ENCODE measurements at regions not wholly inside any gene's neighbourhood (a gene's known extent, or its start where the extent isn't known, plus 50 kb on each side); places are given as distances from the start of the nearest gene placed in this dataset.

GRCh38 chr13:34672631-34673030 is 269.4 kb upstream of the NBEA start:
- H3K27me3 ChIP-seq (ENCODE audit: insufficient read depth, low read length) = no peaks in the 10 kb centered on the region
- DNase-seq (ENCODE audit: low read depth, low spot score) = no peak
- no peaks in the 10 kb centered on the region for H4K20me1 ChIP-seq (ENCODE audit: insufficient read depth)
- BruUV-seq (replicated peaks) = no TSS peak
- ChIA-PET POLR2A (no interaction called here), CTCF (no interaction called here), RAD21 (ENCODE audit: low non-redundant PET in 1 of 2, low total read pairs in 2 of 2, uncharacterized antibody in 2 of 2, unreplicated experiment in 2 of 2) (no interaction called here)
- H3K4me1 ChIP-seq (ENCODE audit: control insufficient read depth in 1 of 2, insufficient read depth in 2 of 2, low read length in 2 of 2) = no peaks in the 10 kb centered on the region
- H2AFZ ChIP-seq (ENCODE audit: low read depth, low read length, poor library complexity, severe bottlenecking) = no peak overlapping the region
- no peak overlapping the region for H3K27ac ChIP-seq (ENCODE audit: low read depth, low read length)
- no peak overlapping the region for H3K9ac ChIP-seq (ENCODE audit: low read length)
- H3K36me3 ChIP-seq (ENCODE audit: control insufficient read depth in 1 of 2, insufficient read depth in 2 of 2, low read length in 2 of 2) = no peaks in the 10 kb centered on the region
- TF ChIP-seq MAX (IDR thresholded peaks at IDR 0.05) (no peak), CEBPB (IDR thresholded peaks at IDR 0.05; ENCODE audit: low read depth) (no peak), ZFX (IDR thresholded peaks at IDR 0.05) (no peak), SIN3A (IDR thresholded peaks at IDR 0.05; ENCODE audit: low read depth) (no peak), EZH2 (IDR thresholded peaks at IDR 0.05) (no peak), ATF3 (IDR thresholded peaks at IDR 0.05) (no peak)
- H3K9me2 ChIP-seq (ENCODE audit: insufficient read depth) = no peaks in the 10 kb centered on the region
- H3K4me2 ChIP-seq (ENCODE audit: low read length) = no peak overlapping the region
- intact Hi-C loops (cut with micrococcal nuclease) = no loop called here
- H3K4me3 ChIP-seq (replicated peaks in 1 of 2; ENCODE audit: low read depth in 1 of 2, low read length in 2 of 2) = no peak overlapping the region
- no peak for ATAC-seq
- no peaks in the 10 kb centered on the region for H3K9me3 ChIP-seq (ENCODE audit: control insufficient read depth in 1 of 2, insufficient read depth in 1 of 2, low read depth in 1 of 2, low read length in 2 of 2)
- no peaks in the 10 kb centered on the region for H3K79me2 ChIP-seq (ENCODE audit: insufficient read depth, low read length)

GRCh38 chr13:34675626-34676025 is 266.4 kb upstream of the NBEA start:
- DNase-seq (ENCODE audit: low read depth, low spot score) (no peak), ATAC-seq (no peak)
- Histone ChIP-seq H3K27ac (ENCODE audit: low read depth, low read length) (no peak overlapping the region), H4K20me1 (ENCODE audit: insufficient read depth) (no peaks in the 10 kb centered on the region), H3K4me3 (replicated peaks in 1 of 2; ENCODE audit: low read depth in 1 of 2, low read length in 2 of 2) (no peak overlapping the region), H3K36me3 (ENCODE audit: control insufficient read depth in 1 of 2, insufficient read depth in 2 of 2, low read length in 2 of 2) (no peaks in the 10 kb centered on the region), H3K9ac (ENCODE audit: low read length) (no peak overlapping the region), H3K79me2 (ENCODE audit: insufficient read depth, low read length) (no peaks in the 10 kb centered on the region), H3K4me2 (ENCODE audit: low read length) (no peak overlapping the region), H2AFZ (ENCODE audit: low read depth, low read length, poor library complexity, severe bottlenecking) (no peak overlapping the region), H3K27me3 (ENCODE audit: insufficient read depth, low read length) (no peaks in the 10 kb centered on the region), H3K9me2 (ENCODE audit: insufficient read depth) (no peaks in the 10 kb centered on the region), H3K9me3 (ENCODE audit: control insufficient read depth in 1 of 2, insufficient read depth in 1 of 2, low read depth in 1 of 2, low read length in 2 of 2) (no peaks in the 10 kb centered on the region), H3K4me1 (ENCODE audit: control insufficient read depth in 1 of 2, insufficient read depth in 2 of 2, low read length in 2 of 2) (no peaks in the 10 kb centered on the region)
- ChIA-PET POLR2A (no interaction called here), RAD21 (ENCODE audit: low non-redundant PET in 1 of 2, low total read pairs in 2 of 2, uncharacterized antibody in 2 of 2, unreplicated experiment in 2 of 2) (no interaction called here), CTCF (no interaction called here)
- intact Hi-C loops (cut with micrococcal nuclease) = no loop called here
- TF ChIP-seq EZH2phosphoT487 (IDR thresholded peaks at IDR 0.05; ENCODE audit: borderline replicate concordance) (no peak), RAD21 (IDR thresholded peaks at IDR 0.05; ENCODE audit: low read depth) (no peak), ELF1 (IDR thresholded peaks at IDR 0.05; ENCODE audit: borderline replicate concordance, low read depth) (no peak), ZNF274 (IDR thresholded peaks at IDR 0.05; ENCODE audit: low read depth, low read length) (no peak), TCF7L2 (IDR thresholded peaks at IDR 0.05; ENCODE audit: borderline replicate concordance, extremely low read depth, insufficient read depth, insufficient read length) (no peak), FOSL1 (IDR thresholded peaks at IDR 0.05; ENCODE audit: low read depth) (no peak), REST (IDR thresholded peaks at IDR 0.05; ENCODE audit: low read depth) (no peak), SP1 (IDR thresholded peaks at IDR 0.05; ENCODE audit: low read depth) (no peak), ZFX (IDR thresholded peaks at IDR 0.05) (no peak), JUND (IDR thresholded peaks at IDR 0.05) (no peak), ATF3 (IDR thresholded peaks at IDR 0.05) (no peak), EZH2 (IDR thresholded peaks at IDR 0.05) (no peak), CTCF (IDR thresholded peaks at IDR 0.05 in 2 of 3, conservative IDR thresholded peaks at IDR 0.05 in 1 of 3; ENCODE audit: borderline replicate concordance in 1 of 3, insufficient read depth in 1 of 3, low read depth in 2 of 3, low read length in 2 of 3) (no peak)
- no TSS peak for BruUV-seq (replicated peaks)
